ENCODE measurements at regions not wholly inside any gene's neighbourhood (a gene's known extent, or its start where the extent isn't known, plus 50 kb on each side); places are given as distances from the start of the nearest gene placed in this dataset.
"Not testable (repeated sequence)": the region's sequence is repeated elsewhere in the genome, so short reads cannot be mapped to it uniquely, and the experiment has no call there.

- no peak for DNase-seq (ENCODE audit: low spot score)
Observed at GRCh38 chr5:126052120-126052519, 371.1 kb upstream of the GRAMD2B start.

- no peak for DNase-seq (ENCODE audit: low spot score)
Observed at GRCh38 chr5:126052791-126053190, 370.4 kb upstream of the GRAMD2B start.

- DNase-seq (ENCODE audit: low spot score), result no peak
Observed at GRCh38 chr5:126053630-126054029, 369.6 kb upstream of the GRAMD2B start.

DNA sequence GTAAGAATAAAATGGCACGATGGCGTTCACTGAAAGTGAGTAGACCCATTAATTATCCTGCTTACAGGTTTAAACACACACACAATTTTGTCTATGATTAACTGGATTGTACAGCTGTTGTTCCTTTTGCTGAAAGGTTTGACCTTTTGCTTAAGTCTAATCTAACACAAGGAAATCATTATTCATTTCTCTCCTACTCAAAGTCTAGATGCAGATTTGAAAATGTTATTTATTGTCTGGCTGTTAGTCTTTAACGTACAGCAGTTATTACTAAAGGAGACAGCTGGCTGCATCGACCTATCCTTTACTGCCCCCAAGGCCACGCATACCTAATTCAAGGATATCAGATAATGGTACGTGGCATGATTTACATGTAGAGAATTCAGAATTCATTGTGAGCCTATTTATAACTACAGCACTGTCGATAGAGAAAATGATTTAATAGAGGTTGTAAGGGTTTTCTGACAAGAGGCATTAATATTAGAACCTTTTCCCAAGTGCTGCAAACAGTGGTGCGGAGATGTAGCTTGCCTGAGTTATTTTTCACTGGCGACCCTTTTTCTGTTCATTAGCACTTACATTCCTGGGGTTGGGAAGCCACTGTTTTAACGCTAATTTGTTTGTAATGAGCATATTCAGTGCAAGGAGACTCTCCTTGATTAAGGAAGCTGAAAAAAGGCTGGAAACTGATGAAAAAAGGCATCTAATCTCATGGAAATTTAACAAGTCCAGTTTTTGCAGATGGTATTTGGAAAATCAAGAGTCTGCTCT is 368.4 kb upstream of the GRAMD2B start:
- DNase-seq (ENCODE audit: low spot score), result no peak

- no peak for DNase-seq (ENCODE audit: low spot score)
Observed at GRCh38 chr5:126055348-126055729, 367.9 kb upstream of the GRAMD2B start.

DNA sequence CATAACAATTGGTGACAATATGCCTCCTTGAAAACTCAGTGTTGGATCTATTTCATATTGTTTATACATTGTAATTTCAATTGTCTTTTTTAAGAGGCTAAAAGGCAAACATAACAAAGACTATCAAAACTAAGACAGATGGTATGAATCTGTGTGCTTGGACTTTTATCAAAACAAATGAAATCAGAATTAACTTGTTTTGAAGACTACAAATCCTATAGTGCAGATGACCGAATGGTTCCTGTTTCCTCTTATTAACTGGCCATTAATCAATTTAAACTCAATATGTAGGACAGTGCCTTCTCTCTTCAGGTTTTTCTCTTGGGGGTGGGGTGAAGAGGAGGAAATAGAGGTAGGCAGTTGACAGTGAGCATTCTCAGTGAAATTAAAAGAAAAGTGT is 366.9 kb upstream of the GRAMD2B start:
- DNase-seq (ENCODE audit: low spot score), result no peak

- no peak for DNase-seq (ENCODE audit: low spot score)
Observed at GRCh38 chr5:126056851-126057622, 366.2 kb upstream of the GRAMD2B start.

DNA sequence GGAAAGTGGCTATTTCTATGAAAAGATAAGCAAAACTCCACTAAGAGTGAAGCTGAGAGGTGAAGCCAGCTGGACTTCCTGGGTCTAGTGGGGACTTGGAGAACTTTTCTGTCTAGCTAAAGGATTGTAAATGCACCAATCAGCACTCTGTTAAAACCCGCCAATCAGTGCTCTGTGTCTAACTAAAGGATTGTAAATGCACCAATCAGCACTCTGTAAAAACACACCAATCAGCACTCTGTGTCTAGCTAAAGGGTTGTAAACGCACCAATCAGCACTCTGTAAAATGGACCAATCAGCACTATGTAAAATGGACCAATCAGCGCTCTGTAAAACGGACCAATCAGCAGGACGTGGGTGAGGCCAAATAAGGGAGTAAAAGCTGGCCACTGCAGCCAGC is 364.8 kb upstream of the GRAMD2B start:
- not testable (repeated sequence) for DNase-seq (ENCODE audit: low spot score)

DNA sequence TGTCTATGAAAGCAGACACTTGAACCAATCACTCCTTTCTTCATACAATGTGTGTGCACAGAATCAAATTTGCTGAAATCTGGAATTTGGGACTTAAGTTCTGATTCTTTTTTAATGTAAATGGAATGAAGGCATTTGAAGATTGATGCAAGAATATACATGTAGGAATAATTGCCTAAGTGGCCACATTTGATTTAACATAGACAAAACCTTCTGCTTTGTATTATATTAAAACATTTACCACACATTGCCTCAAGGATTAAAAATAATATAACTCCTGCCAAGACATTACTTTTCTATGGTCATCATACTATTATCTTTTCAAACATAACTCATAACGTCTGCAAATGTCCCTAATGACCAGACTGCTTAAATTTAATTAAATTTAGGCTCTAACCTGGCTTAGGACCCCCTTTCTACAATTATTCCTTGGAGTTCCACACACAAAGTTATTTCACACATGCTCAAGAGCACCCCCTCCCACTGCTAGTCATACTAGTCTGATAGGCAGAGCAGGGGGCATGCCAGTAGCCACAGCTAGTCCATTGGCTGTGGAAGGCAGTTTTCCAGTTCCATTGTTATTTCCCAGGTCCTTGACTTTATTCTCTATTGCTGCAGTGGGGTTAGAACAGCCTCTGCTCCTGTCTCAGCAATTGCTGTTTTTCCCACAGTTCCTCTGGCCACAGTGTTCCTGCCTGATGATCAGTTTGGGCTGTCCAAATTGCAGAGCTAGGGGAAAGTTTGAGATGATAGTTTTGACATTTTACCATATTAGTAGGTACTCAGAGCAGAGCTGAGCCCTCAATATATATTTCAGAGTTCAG is 360.6 kb upstream of the GRAMD2B start:
- no peak for DNase-seq (ENCODE audit: low spot score)

- DNase-seq (ENCODE audit: low spot score), result no peak
Observed at GRCh38 chr5:126065061-126065460, 358.1 kb upstream of the GRAMD2B start.

GRCh38 chr5:126066836-126067235 is 356.4 kb upstream of the GRAMD2B start:
- no peak for DNase-seq (ENCODE audit: low spot score)

DNA sequence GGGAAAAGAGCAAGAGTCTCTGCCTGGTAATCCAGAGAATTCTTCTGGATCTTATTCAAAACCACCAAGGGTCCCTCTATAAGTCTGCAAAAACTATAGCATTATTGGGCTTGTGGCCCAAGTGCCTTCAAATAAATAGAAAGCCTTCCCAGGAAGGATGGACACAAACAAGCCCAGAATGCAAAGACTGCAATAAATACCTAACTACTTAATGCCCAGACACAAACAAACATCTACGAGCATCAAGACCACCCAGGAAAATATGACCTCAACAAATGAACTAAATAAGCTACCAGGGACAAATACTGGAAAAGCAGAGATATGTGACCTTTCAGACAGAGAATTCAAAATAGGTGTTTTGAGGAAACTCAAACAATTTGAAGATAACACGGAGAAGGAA is 355.8 kb upstream of the GRAMD2B start:
- no peak for DNase-seq (ENCODE audit: low spot score)

- no peak for DNase-seq (ENCODE audit: low spot score)
Observed at GRCh38 chr5:126069329-126069728, 353.9 kb upstream of the GRAMD2B start.

- no peak for DNase-seq (ENCODE audit: low spot score)
Observed at GRCh38 chr5:126070481-126070880, 352.7 kb upstream of the GRAMD2B start.

DNA sequence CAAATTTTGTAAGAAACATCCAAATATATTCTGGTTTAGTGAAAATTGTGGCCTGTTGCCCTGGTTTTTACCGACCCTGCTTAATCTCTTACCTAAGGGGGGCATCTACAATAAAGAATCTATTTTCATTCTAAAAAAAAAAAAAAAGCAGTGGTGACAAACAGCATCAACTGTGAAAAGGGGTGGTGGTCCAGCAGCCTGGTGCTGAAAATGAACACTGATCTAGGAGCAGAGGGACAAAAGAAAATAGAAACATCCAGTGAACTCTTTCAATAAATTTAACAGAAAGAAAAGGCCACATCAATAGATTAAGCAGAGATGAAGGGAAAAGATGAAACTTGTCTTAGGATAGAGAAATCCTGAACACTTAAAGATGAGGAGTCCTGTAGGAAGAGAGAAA is 348.7 kb upstream of the GRAMD2B start:
- DNase-seq (ENCODE audit: low spot score), result no peak

DNA sequence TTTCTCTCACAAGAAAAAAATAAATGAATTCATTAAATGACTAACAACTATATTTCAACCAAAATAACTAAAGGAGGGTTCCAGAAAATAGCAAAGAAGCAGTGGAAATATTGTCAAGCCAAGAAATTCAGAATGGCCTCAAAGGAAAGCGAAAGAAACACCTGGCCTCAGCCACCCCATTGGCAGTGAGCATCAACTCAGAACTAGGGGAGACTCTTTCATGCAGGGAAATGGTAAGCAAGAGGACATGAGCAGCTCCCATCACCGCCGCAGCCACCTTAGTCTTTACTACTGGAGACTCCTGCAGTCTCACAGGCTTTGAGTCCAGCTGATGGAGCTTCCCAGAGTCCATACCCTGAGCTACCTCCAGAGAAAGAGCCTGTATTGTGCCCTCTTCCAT is 343.9 kb upstream of the GRAMD2B start:
- DNase-seq (ENCODE audit: low spot score), result no peak

DNA sequence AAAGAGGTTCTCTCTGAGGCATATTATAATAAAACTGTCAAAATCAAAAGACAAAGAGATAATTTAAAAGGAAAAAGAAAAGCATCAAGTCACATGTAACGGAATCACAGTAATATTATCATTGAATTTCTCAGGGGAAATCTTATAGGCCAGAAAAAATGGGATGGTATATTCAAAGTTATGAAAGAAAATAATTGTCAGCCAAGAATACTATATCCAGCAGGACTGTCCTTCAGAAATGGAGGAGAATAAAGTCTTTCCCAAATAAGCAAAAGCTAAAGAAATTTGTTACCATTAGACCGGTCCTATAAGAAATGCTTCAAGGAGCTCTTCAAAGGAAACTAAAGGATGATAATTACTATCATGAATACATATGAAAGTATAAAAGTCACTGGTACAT is 342.0 kb upstream of the GRAMD2B start:
- DNase-seq (ENCODE audit: low spot score), result no peak

GRCh38 chr5:126093041-126093440 is 330.2 kb upstream of the GRAMD2B start:
- DNase-seq (ENCODE audit: low spot score), result no peak

GRCh38 chr5:126093718-126094117 is 329.5 kb upstream of the GRAMD2B start:
- DNase-seq (ENCODE audit: low spot score), result no peak

- DNase-seq (ENCODE audit: low spot score), result no peak
Observed at GRCh38 chr5:126094991-126095390, 328.2 kb upstream of the GRAMD2B start.

DNA sequence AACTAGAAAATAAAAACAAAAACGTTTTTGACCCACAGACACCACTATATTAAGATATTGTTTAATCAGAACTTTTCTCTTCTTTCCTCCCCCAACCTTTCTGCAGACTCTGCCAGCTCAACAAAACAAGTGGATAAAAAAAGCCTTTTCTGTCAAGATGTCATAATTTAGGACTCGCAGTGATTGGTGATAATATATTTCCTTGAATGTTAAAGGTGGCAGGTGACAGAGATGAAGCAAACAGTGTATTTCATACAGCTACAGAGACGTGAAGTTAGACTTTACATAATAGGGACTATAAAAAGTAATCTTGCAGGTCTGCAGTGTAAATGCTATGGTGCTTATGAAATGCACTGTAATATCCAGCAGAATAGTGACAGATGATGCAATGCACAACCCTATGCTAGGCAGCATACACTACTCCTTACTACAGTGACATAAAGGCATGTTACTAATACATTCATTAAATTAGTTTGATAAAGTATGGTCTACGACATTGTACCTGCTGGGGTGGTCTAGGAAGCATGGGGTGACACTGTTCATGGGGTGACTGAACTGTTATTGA is 326.7 kb upstream of the GRAMD2B start:
- no peak for DNase-seq (ENCODE audit: low spot score)

- DNase-seq (ENCODE audit: low spot score), result no peak
Observed at GRCh38 chr5:126097876-126098275, 325.3 kb upstream of the GRAMD2B start.

Data from GM03348 (cell line).